HepG2 (cell line): ENCODE measurements at regions not wholly inside any gene's neighbourhood (a gene's known extent, or its start where the extent isn't known, plus 50 kb on each side); places are given as distances from the start of the nearest gene placed in this dataset.

Experiments
- ATAC-seq: fragments of 200-7000 bp; cut with Tn5 transposase; 3 replicates; pipeline ENCODE4 v1.9.1; 2020; ENCODE audit warnings: mild to moderate bottlenecking, moderate library complexity
- BruUV-seq: library from RNA; stranded (reverse); fragments of 400-500 nt; replicated peaks from 2 replicates; lab custom pipeline; 2021; lab: Mats Ljungman, UMichigan
- CTCF ChIA-PET: fragments of 300-600 bp; formaldehyde crosslinking; extraction: SDS; loops from one replicate; lab custom pipeline; 2021; ENCODE audit warnings: low total read pairs, inconsistent platforms, low intra/inter-chr PET ratio; lab: Yijun Ruan, JAX
- POLR2A ChIA-PET: fragments of 350-600 bp; sonication (Branson Sonifier 250); formaldehyde crosslinking; loops from one replicate; lab custom pipeline; 2020; ENCODE audit warnings: antibody characterized with exemption, inconsistent platforms; lab: Yijun Ruan, JAX
- DNase-seq: peaks from one replicate; pipeline ENCODE4 v3.0.0-alpha.2; 2015; ENCODE audit warnings: low spot score
- FAIRE-seq: peaks from 3 replicates; lab custom pipeline; 2011; peaks lifted over from hg19 to GRCh38; lab: Jason Lieb, UNC
- H2AFZ ChIP-seq: one replicate; pipeline ENCODE4 v1.6.1; 2011; ENCODE audit warnings: low read length, inconsistent platforms
- H3K27ac ChIP-seq: fragments of 300-600 bp; 3 replicates; pipeline ENCODE4 v1.8.0; 2011; ENCODE audit warnings: mixed run types, mild to moderate bottlenecking, mixed read lengths, low read length, inconsistent platforms; ENCODE audit not compliant: insufficient read depth; ENCODE audit errors: extremely low read length
- H3K27me3 ChIP-seq, 2 experiments: fragments of 200-600 bp in 1 of 2; 2 replicates in 1 of 2; 3 replicates in 1 of 2; pipeline versions ENCODE4 v1.6.0 to v1.8.0; 2011; ENCODE audit warnings: low read length in 2 of 2, mild to moderate bottlenecking in 2 of 2, moderate library complexity in 2 of 2, inconsistent platforms in 1 of 2; ENCODE audit not compliant: insufficient read depth in 2 of 2, control insufficient read depth in 1 of 2
- H3K36me3 ChIP-seq, 2 experiments: fragments of 200-600 bp in 1 of 2; replicated peaks in 1 of 2; 2 replicates in 1 of 2; 3 replicates in 1 of 2; pipeline versions ENCODE4 v1.5.1 to v1.8.0; 2011; ENCODE audit warnings: low read length in 2 of 2, inconsistent platforms in 1 of 2; ENCODE audit not compliant: insufficient read depth in 2 of 2, control insufficient read depth in 1 of 2
- H3K4me1 ChIP-seq: 2 replicates; pipeline ENCODE4 v1.5.1; 2012; ENCODE audit warnings: low read length, inconsistent platforms; ENCODE audit not compliant: insufficient read depth
- H3K4me2 ChIP-seq: 2 replicates; pipeline ENCODE4 v1.6.0; 2011; ENCODE audit warnings: low read depth, low read length, inconsistent platforms
- H3K4me3 ChIP-seq, 3 experiments: fragments of 200-600 bp in 1 of 3; sonication (generic), shearing (Covaris generic) in 1 of 3; replicated peaks in 1 of 3; 2 replicates each; pipeline ENCODE4 v1.5.1; 2011 to 2016; ENCODE audit warnings: low read length in 3 of 3, inconsistent platforms in 2 of 3, low read depth in 2 of 3, mild to moderate bottlenecking in 2 of 3, control low read depth in 1 of 3, mixed read lengths in 1 of 3; ENCODE audit not compliant: insufficient read depth in 1 of 3
- H3K79me2 ChIP-seq: one replicate; pipeline ENCODE4 v1.6.1; 2011; ENCODE audit warnings: low read length, inconsistent platforms; ENCODE audit not compliant: insufficient read depth
- H3K9ac ChIP-seq: 2 replicates; pipeline ENCODE4 v1.6.0; 2011; ENCODE audit warnings: mild to moderate bottlenecking, low read depth, low read length, inconsistent platforms; ENCODE audit not compliant: insufficient read depth
- H3K9me3 ChIP-seq: 2 replicates; pipeline ENCODE4 v1.5.1; 2012; ENCODE audit warnings: mild to moderate bottlenecking, low read length
- H4K20me1 ChIP-seq: 2 replicates; pipeline ENCODE4 v1.6.0; 2011; ENCODE audit warnings: inconsistent platforms, mild to moderate bottlenecking, low read length, moderate library complexity; ENCODE audit not compliant: insufficient read depth
- KLF15 ChIP-seq: sonication (generic); formaldehyde crosslinking; IDR thresholded peaks from 2 replicates; pipeline ENCODE4 v1.8.1; 2023; ENCODE audit warnings: borderline replicate concordance, mild to moderate bottlenecking, inconsistent platforms, missing genetic modification reagents, mixed read lengths
- NCOA1 ChIP-seq: sonication (generic); formaldehyde crosslinking; IDR thresholded peaks from 2 replicates; pipeline ENCODE4 v1.9.0; 2021; ENCODE audit warnings: missing genetic modification reagents
- PHF20 ChIP-seq: sonication (generic); formaldehyde crosslinking; IDR thresholded peaks from 2 replicates; pipeline ENCODE4 v1.5.0; 2020; ENCODE audit warnings: mild to moderate bottlenecking, missing genetic modification reagents
- SP5 ChIP-seq: IDR thresholded peaks from 2 replicates; pipeline ENCODE4 v1.6.1; 2016; ENCODE audit warnings: low read depth, borderline replicate concordance
- ZBTB25 ChIP-seq: IDR thresholded peaks from 2 replicates; pipeline ENCODE4 v1.6.1; 2018; ENCODE audit warnings: missing genetic modification reagents
- ZKSCAN8 ChIP-seq: IDR thresholded peaks from 2 replicates; pipeline ENCODE4 v1.6.1; 2016; ENCODE audit warnings: borderline replicate concordance, missing genetic modification reagents, missing compliant biosample characterization
- ZNF124 ChIP-seq: sonication (generic); formaldehyde crosslinking; IDR thresholded peaks from 2 replicates; pipeline ENCODE4 v1.4.0; 2020; ENCODE audit warnings: missing genetic modification reagents
- ZNF496 ChIP-seq: sonication (generic); formaldehyde crosslinking; IDR thresholded peaks from 2 replicates; pipeline ENCODE4 v1.8.1; 2023; ENCODE audit warnings: mild to moderate bottlenecking, moderate library complexity, missing genetic modification reagents; ENCODE audit not compliant: insufficient replicate concordance
- ZNF839 ChIP-seq: sonication (generic); formaldehyde crosslinking; IDR thresholded peaks from 2 replicates; pipeline ENCODE4 v1.4.0; 2020; ENCODE audit warnings: missing genetic modification reagents, mild to moderate bottlenecking, borderline replicate concordance
- WGBS: methylation state at CpG from one replicate; pipeline ENCODE4 v1.1.6; 2017; ENCODE audit warnings: low lambda C conversion rate; 5-methylcytosine and 5-hydroxymethylcytosine counted together
- in situ Hi-C: cut with HindIII; loops from 2 replicates; pipeline ENCODE4 v1.10.0; 2017; ENCODE audit warnings: low pct_unique_long_range_greater_than_20kb; ENCODE audit not compliant: extremely low pct_ligation_motif_present
- intact Hi-C: fragments of 100-400 bp; cut with micrococcal nuclease; formaldehyde crosslinking; loops from one replicate; pipeline ENCODE4 v1.10.0; 2022; ENCODE audit not compliant: unreplicated experiment

- ChIA-PET CTCF (no interaction called here), POLR2A (no interaction called here)
- Histone ChIP-seq H3K4me3 (no peak overlapping the region), H3K36me3 (no peaks in the 10 kb centered on the region), H3K9ac (no peak overlapping the region), H3K27me3 (no peaks in the 10 kb centered on the region), H3K4me2 (no peak overlapping the region), H3K79me2 (no peaks in the 10 kb centered on the region), H2AFZ (no peak overlapping the region), H3K9me3 (no peaks in the 10 kb centered on the region), H3K4me1 (no peaks in the 10 kb centered on the region)
- no peak for FAIRE-seq
- no peak for ATAC-seq
- 10% methylated on average over 3 of the region's 6 CpGs for WGBS
- TF ChIP-seq SP5 (no peak), ZBTB25 (CRISPR knock-in tag) (no peak), PHF20 (no peak), KLF15 (CRISPR knock-in tag) (no peak), ZNF124 (no peak), NCOA1 (CRISPR knock-in tag) (no peak), ZKSCAN8 (CRISPR knock-in tag) (no peak), ZNF496 (CRISPR knock-in tag) (no peak), ZNF839 (no peak)
- TF ChIP-seq, all 625 proteins: peak for 0
- no TSS peak for BruUV-seq
- Histone ChIP-seq H3K27ac (no peak overlapping the region), H4K20me1 (no peaks in the 10 kb centered on the region)
- no peak for DNase-seq
- in situ Hi-C loops = no loop called here
- intact Hi-C loops = no loop called here
These were observed 98.9 kb upstream of the FRMD4B start for GRCh38 chr3:69484507-69485393.
